ENCODE measurements at regions not wholly inside any gene's neighbourhood (a gene's known extent, or its start where the extent isn't known, plus 50 kb on each side); places are given as distances from the start of the nearest gene placed in this dataset.
"Not testable (repeated sequence)": the region's sequence is repeated elsewhere in the genome, so short reads cannot be mapped to it uniquely, and the experiment has no call there.

GRCh38 chr7:155384751-155385150 lies 73.2 kb upstream of the EN2 start (continued):
- TF ChIP-seq ZNF462 (CRISPR knock-in tag; IDR thresholded peaks at IDR 0.05) = no peak
- TF ChIP-seq JUNB (IDR thresholded peaks at IDR 0.05; ENCODE audit: unreplicated experiment) = no peak
- no peak for TF ChIP-seq NANOG (IDR thresholded peaks at IDR 0.05; ENCODE audit: borderline replicate concordance)
- no peak for TF ChIP-seq EZH2phosphoT487 (IDR thresholded peaks at IDR 0.05; ENCODE audit: unreplicated experiment)

- H3K36me3 Mint-ChIP-seq (ENCODE audit: low read depth); H3F3A ChIP-seq (replicated peaks; ENCODE audit: low read depth); H3K4me2 ChIP-seq; ATAC-seq; H3K4me3 ChIP-seq; H3K36me3 ChIP-seq (ENCODE audit: insufficient read depth); H3K9me2 ChIP-seq (ENCODE audit: insufficient read depth); DNase-seq (ENCODE audit: low spot score); H3K9me3 Mint-ChIP-seq; H2AFZ ChIP-seq; H3K27ac ChIP-seq (ENCODE audit: low read depth); H3K79me2 ChIP-seq (replicated peaks; ENCODE audit: insufficient read depth); H4K20me1 ChIP-seq (replicated peaks; ENCODE audit: insufficient read depth); H3K27ac Mint-ChIP-seq: not testable (repeated sequence)
- H3K4me1 ChIP-seq (ENCODE audit: insufficient read depth) = peaks cover 16% of the 10 kb centered on the region
- peaks cover 14% of the 10 kb centered on the region; the same call in 2 of the 3 replicates for H3K4me1 Mint-ChIP-seq
- peaks cover 73% of the 10 kb centered on the region for H3K27me3 Mint-ChIP-seq (ENCODE audit: insufficient read depth, low read depth, poor library complexity)
- peaks cover 50% of the 10 kb centered on the region for H3K27me3 ChIP-seq (ENCODE audit: insufficient read depth)
- H3K4me3 Mint-ChIP-seq = peak overlapping the region; percentile 44; the same call in 2 of the 3 replicates
Measured at GRCh38 chr7:155385182-155385581, 72.7 kb upstream of the EN2 start.

GRCh38 chr7:155386608-155387007 lies 71.3 kb upstream of the EN2 start:
- H2AFZ ChIP-seq = no peak overlapping the region
- peaks cover 3% of the 10 kb centered on the region; the same call in 1 of the 2 replicates for H3K4me1 ChIP-seq (ENCODE audit: insufficient read depth)
- H3K27me3 ChIP-seq (ENCODE audit: insufficient read depth) = peaks cover 36% of the 10 kb centered on the region
- H3K79me2 ChIP-seq (replicated peaks; ENCODE audit: insufficient read depth) = no peaks in the 10 kb centered on the region
- no peak overlapping the region for H3K4me2 ChIP-seq
- H3K27me3 Mint-ChIP-seq (ENCODE audit: insufficient read depth, low read depth, poor library complexity) = peaks cover 58% of the 10 kb centered on the region
- ATAC-seq = no peak
- H3K27ac Mint-ChIP-seq = no peak overlapping the region
- no peaks in the 10 kb centered on the region for H3K36me3 Mint-ChIP-seq (ENCODE audit: low read depth)
- TF ChIP-seq CREB1 (CRISPR knock-in tag; IDR thresholded peaks at IDR 0.05; ENCODE audit: low read depth) (no peak), EZH2phosphoT487 (IDR thresholded peaks at IDR 0.05; ENCODE audit: unreplicated experiment) (no peak), EZH2 (IDR thresholded peaks at IDR 0.05; ENCODE audit: low read depth, unreplicated experiment) (no peak), JUNB (IDR thresholded peaks at IDR 0.05; ENCODE audit: unreplicated experiment) (no peak), NANOG (IDR thresholded peaks at IDR 0.05; ENCODE audit: borderline replicate concordance) (no peak), ZNF114 (CRISPR knock-in tag; IDR thresholded peaks at IDR 0.05) (no peak), STAT1 (IDR thresholded peaks at IDR 0.05; ENCODE audit: unreplicated experiment) (no peak)
- H3K27ac ChIP-seq (ENCODE audit: low read depth) = no peak overlapping the region
- H3K4me3 ChIP-seq = no peak overlapping the region
- no peak for DNase-seq (ENCODE audit: low spot score)
- H3K9me3 Mint-ChIP-seq = no peaks in the 10 kb centered on the region; the same call in 1 of the 3 replicates
- H3K4me1 Mint-ChIP-seq = peaks cover 7% of the 10 kb centered on the region; the same call in 2 of the 3 replicates
- no peaks in the 10 kb centered on the region for H3F3A ChIP-seq (replicated peaks; ENCODE audit: low read depth)
- no peaks in the 10 kb centered on the region for H3K9me2 ChIP-seq (ENCODE audit: insufficient read depth)
- H3K4me3 Mint-ChIP-seq = no peak overlapping the region
- no peaks in the 10 kb centered on the region; the same call in 1 of the 2 replicates for H4K20me1 ChIP-seq (replicated peaks; ENCODE audit: insufficient read depth)
- H3K36me3 ChIP-seq (ENCODE audit: insufficient read depth) = no peaks in the 10 kb centered on the region

Data from GM23338 (cell line).